Spleen (tissue), 7 donors: ENCODE measurements at regions not wholly inside any gene's neighbourhood (a gene's known extent, or its start where the extent isn't known, plus 50 kb on each side); places are given as distances from the start of the nearest gene placed in this dataset.

ENCODE experiments used
- CTCF ChIP-seq, 11 experiments: fragments of 200-600 bp in 7 of 11; fragments of 450-650 bp in 4 of 11; sonication (generic) in 4 of 11; IDR thresholded peaks in 8 of 11; conservative IDR thresholded peaks in 3 of 11; 1 replicate in 7 of 11; 2 replicates in 4 of 11; pipeline versions ENCODE4 v1.4.0 to v1.8.0; 2016 to 2021; ENCODE audit warnings: antibody characterized with exemption in 11 of 11, inconsistent platforms in 4 of 11, mild to moderate bottlenecking in 1 of 11
- POLR2A ChIP-seq, 3 donors: fragments of 450-650 bp; IDR thresholded peaks; one replicate each; pipeline ENCODE4 v1.5.1; 2017; ENCODE audit warnings: antibody characterized with exemption in 3 of 3, mild to moderate bottlenecking in 1 of 3
- POLR2AphosphoS5 ChIP-seq, 3 donors: sonication (generic); formaldehyde crosslinking; IDR thresholded peaks; one replicate each; pipeline ENCODE4 v1.5.1; 2017; ENCODE audit warnings: antibody characterized with exemption in 3 of 3
- donor health status: DM: no; HTN: no; CAD: no; lungs with moderate emphysema.
- donor health status: DM: no; HTN: no; CAD: no.
- donor health status: DM: no; HTN: no; CAD: no.

- TF ChIP-seq POLR2AphosphoS5 (IDR thresholded peaks at IDR 0.05), result no peak
- TF ChIP-seq CTCF (IDR thresholded peaks at IDR 0.05 in 8 of 11, conservative IDR thresholded peaks at IDR 0.05 in 3 of 11), result no peak
- no peak for TF ChIP-seq POLR2A (IDR thresholded peaks at IDR 0.05)
Measured at GRCh38 chr1:173414539-173415226, 62.5 kb upstream of the PRDX6 start.
